ENCODE measurements at regions not wholly inside any gene's neighbourhood (a gene's known extent, or its start where the extent isn't known, plus 50 kb on each side); places are given as distances from the start of the nearest gene placed in this dataset.

DNA sequence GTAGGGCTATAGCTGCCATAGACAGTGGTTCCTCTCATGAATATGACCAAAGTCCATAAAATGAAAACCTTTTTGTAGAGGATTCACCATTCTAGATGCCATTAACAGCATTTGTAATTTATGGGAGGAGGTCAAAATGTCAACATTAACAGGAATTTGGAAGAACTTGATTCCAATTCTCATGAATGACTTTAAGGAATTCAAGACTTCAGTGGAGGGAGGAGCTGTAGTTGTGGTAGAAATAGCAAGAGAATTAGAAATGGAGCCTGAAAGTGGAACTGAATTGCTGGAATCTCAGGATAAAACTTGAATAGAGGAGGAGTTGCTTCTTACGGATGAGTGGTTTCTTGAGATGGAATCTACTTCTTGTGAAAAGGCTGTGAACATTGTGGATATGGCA lies 65.4 kb upstream of the ESRRG start:
- Histone ChIP-seq H3K27ac (no peak overlapping the region), H3K27me3 (no peaks in the 10 kb centered on the region), H3K4me3 (no peak overlapping the region), H3K9me3 (no peaks in the 10 kb centered on the region), H3K36me3 (no peaks in the 10 kb centered on the region), H3K4me1 (peaks cover 0 to 7% (median 3%) of the 10 kb centered on the region in 4 donors)
- DNase-seq = no peak
- WGBS, 2 donors = 96% methylated on average over 1 of the region's 1 CpG
- intact Hi-C loops (cut with DNase I) = no loop called here
- TF ChIP-seq EP300 (IDR thresholded peaks at IDR 0.05) (no peak), POLR2A (IDR thresholded peaks at IDR 0.05) (no peak), POLR2AphosphoS5 (IDR thresholded peaks at IDR 0.05) (no peak)
- TF ChIP-seq, protein P1, sequence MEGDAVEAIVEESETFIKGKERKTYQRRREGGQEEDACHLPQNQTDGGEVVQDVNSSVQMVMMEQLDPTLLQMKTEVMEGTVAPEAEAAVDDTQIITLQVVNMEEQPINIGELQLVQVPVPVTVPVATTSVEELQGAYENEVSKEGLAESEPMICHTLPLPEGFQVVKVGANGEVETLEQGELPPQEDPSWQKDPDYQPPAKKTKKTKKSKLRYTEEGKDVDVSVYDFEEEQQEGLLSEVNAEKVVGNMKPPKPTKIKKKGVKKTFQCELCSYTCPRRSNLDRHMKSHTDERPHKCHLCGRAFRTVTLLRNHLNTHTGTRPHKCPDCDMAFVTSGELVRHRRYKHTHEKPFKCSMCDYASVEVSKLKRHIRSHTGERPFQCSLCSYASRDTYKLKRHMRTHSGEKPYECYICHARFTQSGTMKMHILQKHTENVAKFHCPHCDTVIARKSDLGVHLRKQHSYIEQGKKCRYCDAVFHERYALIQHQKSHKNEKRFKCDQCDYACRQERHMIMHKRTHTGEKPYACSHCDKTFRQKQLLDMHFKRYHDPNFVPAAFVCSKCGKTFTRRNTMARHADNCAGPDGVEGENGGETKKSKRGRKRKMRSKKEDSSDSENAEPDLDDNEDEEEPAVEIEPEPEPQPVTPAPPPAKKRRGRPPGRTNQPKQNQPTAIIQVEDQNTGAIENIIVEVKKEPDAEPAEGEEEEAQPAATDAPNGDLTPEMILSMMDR (IDR thresholded peaks at IDR 0.05) = no peak

DNA sequence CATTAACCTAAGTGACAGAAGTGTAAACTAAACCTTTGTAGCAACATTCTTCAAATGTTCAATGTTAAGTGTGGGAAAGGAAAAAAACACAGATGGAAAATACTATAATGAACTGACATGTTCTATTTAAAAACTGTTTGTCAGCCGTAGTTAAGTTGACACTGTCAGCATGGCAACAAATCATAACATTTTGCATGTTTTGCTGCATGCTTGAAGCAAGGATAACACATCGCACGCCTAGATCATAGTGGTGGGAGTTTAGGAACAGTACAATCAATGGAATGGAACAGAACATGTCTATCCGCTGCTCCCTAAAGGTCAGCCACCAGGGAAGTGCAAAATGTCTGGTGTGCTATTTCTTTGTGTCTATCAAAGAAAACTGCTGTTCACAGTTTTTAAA lies 62.5 kb upstream of the ESRRG start:
- intact Hi-C loops (cut with DNase I) = no loop called here
- no peak for TF ChIP-seq POLR2AphosphoS5 (IDR thresholded peaks at IDR 0.05)
- TF ChIP-seq, protein P1 (IDR thresholded peaks at IDR 0.05) = no peak
- TF ChIP-seq POLR2A (IDR thresholded peaks at IDR 0.05) = no peak
- TF ChIP-seq EP300 (IDR thresholded peaks at IDR 0.05) = no peak
- no peaks in the 10 kb centered on the region for H3K27me3 ChIP-seq
- 73 to 75% methylated on average over 4 of the region's 4 CpGs for WGBS, 2 donors
- peak overlapping the region in 1 of 4 donors; percentile 72 for H3K27ac ChIP-seq
- no peak overlapping the region for H3K4me3 ChIP-seq
- H3K4me1 ChIP-seq = peaks cover 0 to 7% (median 3%) of the 10 kb centered on the region in 4 donors
- H3K9me3 ChIP-seq = no peaks in the 10 kb centered on the region
- no peak for DNase-seq
- no peaks in the 10 kb centered on the region for H3K36me3 ChIP-seq

DNA sequence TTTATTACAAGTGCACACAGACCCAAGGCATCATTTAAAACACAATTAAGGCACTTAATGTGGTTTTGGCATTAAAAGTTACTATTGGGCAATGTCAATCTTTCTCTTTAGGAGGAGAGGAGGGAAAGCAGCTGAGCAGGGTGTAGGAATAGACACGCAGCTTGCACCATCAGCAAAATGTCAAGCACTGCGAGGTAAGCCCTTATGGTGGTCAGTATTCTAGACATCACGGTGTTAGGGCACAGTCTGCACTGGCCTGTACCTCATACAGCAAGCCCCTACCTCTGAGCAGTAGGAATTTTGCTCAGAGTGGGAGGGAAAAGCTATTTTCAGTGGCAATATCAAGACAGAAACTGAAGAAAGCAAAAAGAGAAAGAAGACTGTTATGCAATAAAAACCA lies 62.0 kb upstream of the ESRRG start:
- peaks cover 0 to 7% (median 3%) of the 10 kb centered on the region in 4 donors for H3K4me1 ChIP-seq
- H3K36me3 ChIP-seq = no peaks in the 10 kb centered on the region
- DNase-seq = no peak
- intact Hi-C loops (cut with DNase I) = no loop called here
- no peak for TF ChIP-seq EP300 (IDR thresholded peaks at IDR 0.05)
- TF ChIP-seq POLR2A (IDR thresholded peaks at IDR 0.05) = no peak
- TF ChIP-seq, protein P1 (IDR thresholded peaks at IDR 0.05) = no peak
- TF ChIP-seq POLR2AphosphoS5 (IDR thresholded peaks at IDR 0.05) = no peak
- no peaks in the 10 kb centered on the region for H3K27me3 ChIP-seq
- no peak overlapping the region for H3K4me3 ChIP-seq
- H3K9me3 ChIP-seq = no peaks in the 10 kb centered on the region
- WGBS, 2 donors = 77% methylated on average over 3 of the region's 3 CpGs
- peak overlapping the region in 1 of 4 donors; percentile 72 for H3K27ac ChIP-seq

DNA sequence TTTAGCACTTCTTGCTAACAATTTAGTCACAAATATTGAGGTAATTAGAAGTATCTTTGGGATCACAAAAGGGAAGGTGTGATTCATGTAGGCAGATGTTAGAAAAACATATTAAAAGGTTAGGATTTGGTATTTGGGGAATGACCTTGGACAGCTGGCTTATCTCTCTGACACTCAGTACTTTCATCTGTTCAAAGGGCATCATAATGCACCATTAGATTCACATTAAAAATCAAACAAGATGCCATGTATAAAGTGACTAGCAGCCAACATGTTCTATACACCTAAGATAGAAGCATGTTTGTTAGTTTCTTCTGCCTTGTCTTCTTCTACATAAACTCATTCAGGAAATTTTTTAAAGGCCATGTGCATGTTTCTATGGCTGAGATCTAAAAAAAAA lies 56.5 kb upstream of the ESRRG start:
- H3K4me1 ChIP-seq = no peaks in the 10 kb centered on the region
- H3K27me3 ChIP-seq = no peaks in the 10 kb centered on the region
- no peak overlapping the region for H3K27ac ChIP-seq
- intact Hi-C loops (cut with DNase I) = no loop called here
- no peaks in the 10 kb centered on the region for H3K36me3 ChIP-seq
- TF ChIP-seq, protein P1 (IDR thresholded peaks at IDR 0.05) = no peak
- TF ChIP-seq EP300 (IDR thresholded peaks at IDR 0.05) = no peak
- TF ChIP-seq POLR2A (IDR thresholded peaks at IDR 0.05) = no peak
- H3K4me3 ChIP-seq = no peak overlapping the region
- H3K9me3 ChIP-seq = no peaks in the 10 kb centered on the region
- no peak for DNase-seq

DNA sequence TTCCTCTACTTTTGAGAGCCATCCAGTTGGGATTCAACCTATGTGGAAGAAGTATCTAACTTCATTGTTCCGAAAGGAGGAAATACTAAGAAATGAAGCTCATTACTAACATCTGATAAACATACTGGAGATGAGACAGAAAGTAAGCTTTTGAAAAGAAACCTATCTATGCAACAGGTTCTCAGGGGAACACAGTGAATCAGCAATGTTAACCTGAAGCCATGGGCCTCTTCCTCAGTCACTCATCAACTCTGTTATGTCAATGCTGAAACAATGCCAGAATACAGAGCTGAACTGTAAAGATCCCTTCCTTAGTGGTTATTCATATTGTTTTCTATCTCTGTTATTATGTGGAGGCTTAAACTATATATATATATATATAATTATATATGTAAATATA lies 55.5 kb upstream of the ESRRG start:
- WGBS, 2 donors = 2 to 44% methylated on average over 1 of the region's 1 CpG
- DNase-seq = no peak
- intact Hi-C loops (cut with DNase I) = no loop called here
- Histone ChIP-seq H3K36me3 (no peaks in the 10 kb centered on the region), H3K4me1 (no peaks in the 10 kb centered on the region), H3K27me3 (no peaks in the 10 kb centered on the region), H3K9me3 (no peaks in the 10 kb centered on the region), H3K27ac (no peak overlapping the region), H3K4me3 (no peak overlapping the region)
- TF ChIP-seq POLR2A (IDR thresholded peaks at IDR 0.05) = no peak
- TF ChIP-seq, protein P1 (IDR thresholded peaks at IDR 0.05) = no peak
- TF ChIP-seq EP300 (IDR thresholded peaks at IDR 0.05) = no peak
- no peak for TF ChIP-seq POLR2AphosphoS5 (IDR thresholded peaks at IDR 0.05)
